PC-9 (cell line): ENCODE measurements at regions not wholly inside any gene's neighbourhood (a gene's known extent, or its start where the extent isn't known, plus 50 kb on each side); places are given as distances from the start of the nearest gene placed in this dataset.

Source experiments
- CTCF ChIP-seq: fragments of 200-600 bp; sonication (generic); conservative IDR thresholded peaks from 2 replicates; pipeline ENCODE4 v1.6.1; 2017; ENCODE audit warnings: mixed run types, antibody characterized with exemption, mild to moderate bottlenecking, moderate library complexity
- EZH2 ChIP-seq: fragments of 200-600 bp; sonication (generic); IDR thresholded peaks from 2 replicates; pipeline ENCODE4 v1.8.0; 2017; ENCODE audit warnings: antibody characterized with exemption, low read depth

DNA sequence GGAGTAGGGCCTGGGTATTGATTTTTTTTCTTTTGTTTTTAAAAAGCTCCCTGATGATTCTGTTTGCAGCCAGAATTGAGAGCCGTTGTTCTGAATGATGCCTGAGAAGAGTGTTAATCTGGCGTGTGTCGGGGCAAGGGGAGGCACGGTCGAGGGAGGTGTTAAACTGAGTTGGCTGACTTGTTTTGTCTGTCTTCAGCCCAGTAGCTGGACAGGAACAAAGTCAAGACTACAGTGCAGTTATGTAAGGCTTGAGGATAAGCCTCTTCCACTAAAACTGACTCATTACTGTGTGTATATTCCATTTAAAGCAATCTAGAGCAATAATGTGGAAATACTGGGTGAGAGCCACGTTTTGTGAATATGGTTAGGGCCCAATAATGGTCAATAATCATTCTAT lies 119.0 kb upstream of the DLG1 start:
- TF ChIP-seq CTCF (no peak), EZH2 (no peak)
